HG03520 (cell line): ENCODE measurements at regions not wholly inside any gene's neighbourhood (a gene's known extent, or its start where the extent isn't known, plus 50 kb on each side); places are given as distances from the start of the nearest gene placed in this dataset.

ENCODE experiments used
- ATAC-seq: cut with Tn5 transposase; IDR thresholded peaks from one replicate; pipeline ENCODE4 v1.9.1; 2021; ENCODE audit warnings: mild to moderate bottlenecking, moderate library complexity; ENCODE audit not compliant: unreplicated experiment

- no peak for ATAC-seq
These were observed 112.8 kb downstream of the RIPK4 start for GRCh38 chr21:41653954-41654491.

DNA sequence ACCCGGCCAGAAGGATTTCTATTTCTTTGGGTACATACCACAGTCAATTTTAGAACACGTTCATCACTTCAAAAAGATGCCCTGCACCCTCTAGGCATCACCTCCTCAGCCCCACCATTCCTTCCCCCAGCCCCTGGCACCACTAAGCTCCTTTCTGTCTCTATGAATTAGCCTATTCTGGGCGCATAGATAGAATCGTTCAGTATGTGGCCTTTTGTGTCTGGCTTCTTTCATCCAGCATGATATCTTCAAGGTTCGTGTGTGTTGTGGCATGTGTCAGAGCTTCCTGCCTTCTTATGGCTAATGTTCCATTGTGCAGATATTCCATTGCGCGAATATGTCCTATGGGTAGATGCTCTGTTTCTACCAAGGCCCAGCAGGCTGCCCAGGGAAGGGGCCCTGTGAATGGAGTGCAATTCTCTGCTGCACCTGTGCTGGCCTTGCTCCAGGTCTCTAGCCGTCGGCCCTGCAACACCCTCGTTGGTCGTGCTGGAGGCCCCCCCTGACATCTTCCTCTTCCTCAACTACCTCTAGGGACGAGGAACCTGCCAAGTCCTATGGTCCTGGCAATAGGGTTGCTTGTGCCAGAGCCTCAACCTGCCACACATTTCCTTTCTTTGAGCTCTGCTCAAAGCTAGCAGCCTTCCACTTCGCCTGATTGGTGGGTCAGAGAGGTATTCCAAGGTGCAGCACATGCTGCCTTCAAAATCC lies 113.5 kb downstream of the RIPK4 start:
- no peak for ATAC-seq

DNA sequence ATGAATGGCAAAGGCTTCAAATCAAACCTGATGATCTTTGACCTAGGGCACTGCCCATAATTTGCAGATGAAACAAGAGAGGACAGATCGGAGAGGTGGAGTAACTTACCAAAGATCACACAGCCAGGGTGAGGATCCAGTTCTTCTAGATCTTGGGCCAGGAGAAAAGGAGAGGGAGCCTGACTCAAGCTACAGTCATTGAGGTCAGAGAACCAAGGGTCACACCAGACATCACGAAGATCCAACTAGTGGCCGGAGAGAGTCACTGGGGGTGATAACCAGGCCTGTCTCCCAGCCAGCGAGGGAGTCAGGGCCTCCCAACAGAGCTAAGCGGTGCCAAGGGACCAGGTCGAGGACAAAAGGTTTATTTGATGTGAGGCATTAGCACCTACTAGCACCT lies 115.0 kb downstream of the RIPK4 start:
- ATAC-seq = no peak

DNA sequence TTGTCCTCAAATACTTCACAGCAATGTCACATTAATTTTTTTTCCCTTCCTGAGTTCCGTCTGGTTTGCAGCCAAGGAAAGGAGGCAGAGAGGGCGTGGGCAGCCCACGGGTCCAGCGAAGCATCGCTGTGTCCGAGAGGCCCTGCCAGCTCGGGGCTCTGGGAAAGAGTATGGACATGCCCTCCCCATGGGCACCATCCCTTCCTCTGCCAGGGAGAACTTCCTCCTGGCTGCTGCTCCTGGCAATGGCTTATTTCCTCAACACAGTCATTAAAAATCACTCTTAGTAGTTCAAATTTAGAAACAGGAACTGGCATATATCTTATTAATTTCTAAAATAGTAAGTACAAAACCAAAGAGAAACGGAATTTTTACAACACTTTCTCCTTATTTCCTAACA lies 115.4 kb downstream of the RIPK4 start:
- ATAC-seq = no peak

DNA sequence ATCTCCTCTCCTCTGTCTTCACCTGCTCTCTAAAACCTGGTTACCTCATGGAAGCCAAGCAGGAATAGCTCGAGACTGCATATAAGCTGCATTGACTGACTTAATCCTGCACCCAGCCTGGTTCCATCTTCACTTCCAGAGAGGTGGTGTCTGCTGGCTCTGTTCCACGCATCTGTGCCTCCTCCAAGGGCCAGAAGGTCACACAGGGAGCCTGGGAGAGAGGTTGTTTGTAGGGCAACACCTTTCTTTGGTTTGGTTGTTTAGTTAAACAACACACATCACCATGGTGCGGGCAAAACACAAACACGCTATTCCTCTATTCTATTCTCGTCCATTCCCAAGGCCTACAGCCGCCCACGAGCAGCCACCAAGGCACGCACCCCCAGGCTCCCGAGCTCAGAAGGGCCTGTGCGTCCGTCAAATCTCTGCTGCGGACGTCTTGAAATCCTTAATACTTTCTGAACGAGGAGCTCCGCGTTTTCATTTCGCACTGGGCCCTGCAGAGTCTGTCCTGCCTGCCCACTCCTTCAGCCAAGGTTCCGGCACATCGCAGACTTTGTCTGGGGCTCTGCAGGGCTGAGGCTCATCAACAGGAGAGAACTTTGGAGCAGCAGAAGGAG lies 116.2 kb downstream of the RIPK4 start:
- ATAC-seq = no peak

DNA sequence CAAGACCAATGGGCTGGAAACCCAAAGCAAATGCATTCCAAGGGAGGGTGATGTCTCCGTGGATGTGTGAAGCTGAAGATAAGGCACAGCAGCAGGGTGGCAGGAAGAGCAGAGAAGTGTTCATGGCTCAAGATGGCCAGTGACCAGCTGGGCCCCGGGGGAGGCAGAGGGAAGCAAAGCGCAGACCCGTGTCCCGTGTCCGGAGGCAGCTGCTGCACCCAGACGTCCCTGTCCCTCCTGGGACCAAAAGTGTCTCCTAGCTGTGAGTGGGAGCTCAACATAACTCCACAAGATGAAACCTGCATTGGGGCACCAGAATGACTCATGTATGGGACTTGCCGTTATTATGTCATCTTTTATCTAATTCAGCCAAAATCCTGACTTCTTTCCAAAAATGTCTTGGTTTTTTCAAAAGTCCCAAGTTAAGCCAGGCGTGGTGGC lies 118.2 kb downstream of the RIPK4 start:
- no peak for ATAC-seq

DNA sequence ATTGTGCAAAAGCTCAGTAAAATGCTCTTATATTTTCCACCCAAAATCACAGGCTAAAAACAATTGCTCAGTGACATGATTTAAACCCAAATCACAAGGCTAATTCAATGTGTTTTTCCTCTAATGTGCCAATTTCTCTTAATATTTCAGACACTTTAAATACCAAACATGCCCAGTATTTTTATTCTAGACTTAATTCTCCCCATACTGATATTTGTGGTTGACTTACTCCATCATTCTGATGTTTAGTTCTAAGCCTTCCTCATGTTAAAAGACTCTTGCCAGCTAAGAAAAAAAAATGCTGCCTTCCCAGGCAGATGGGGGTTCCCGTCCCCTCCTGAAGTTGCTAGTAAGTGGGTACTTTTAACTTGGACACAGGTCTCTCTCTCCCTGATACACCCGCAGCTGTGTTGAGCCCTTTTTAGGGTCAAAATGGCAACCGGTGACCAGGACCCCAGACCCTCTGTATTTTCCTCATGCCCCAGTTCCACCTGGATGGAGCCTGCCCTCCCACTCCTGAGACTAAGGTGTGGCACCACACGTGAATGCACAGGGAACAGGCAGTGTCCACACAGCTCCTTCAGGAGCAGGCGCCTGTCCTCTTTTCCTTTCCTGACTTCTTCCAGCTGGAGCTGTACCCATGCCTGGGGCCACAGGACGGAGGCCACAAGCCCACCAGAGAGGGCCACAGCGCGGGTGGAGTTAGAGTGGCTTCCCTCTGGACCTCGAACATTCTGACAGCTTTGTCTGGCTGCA lies 118.9 kb downstream of the RIPK4 start:
- no peak for ATAC-seq

- no peak for ATAC-seq
These were observed 123.4 kb downstream of the RIPK4 start for GRCh38 chr21:41643246-41643966.

DNA sequence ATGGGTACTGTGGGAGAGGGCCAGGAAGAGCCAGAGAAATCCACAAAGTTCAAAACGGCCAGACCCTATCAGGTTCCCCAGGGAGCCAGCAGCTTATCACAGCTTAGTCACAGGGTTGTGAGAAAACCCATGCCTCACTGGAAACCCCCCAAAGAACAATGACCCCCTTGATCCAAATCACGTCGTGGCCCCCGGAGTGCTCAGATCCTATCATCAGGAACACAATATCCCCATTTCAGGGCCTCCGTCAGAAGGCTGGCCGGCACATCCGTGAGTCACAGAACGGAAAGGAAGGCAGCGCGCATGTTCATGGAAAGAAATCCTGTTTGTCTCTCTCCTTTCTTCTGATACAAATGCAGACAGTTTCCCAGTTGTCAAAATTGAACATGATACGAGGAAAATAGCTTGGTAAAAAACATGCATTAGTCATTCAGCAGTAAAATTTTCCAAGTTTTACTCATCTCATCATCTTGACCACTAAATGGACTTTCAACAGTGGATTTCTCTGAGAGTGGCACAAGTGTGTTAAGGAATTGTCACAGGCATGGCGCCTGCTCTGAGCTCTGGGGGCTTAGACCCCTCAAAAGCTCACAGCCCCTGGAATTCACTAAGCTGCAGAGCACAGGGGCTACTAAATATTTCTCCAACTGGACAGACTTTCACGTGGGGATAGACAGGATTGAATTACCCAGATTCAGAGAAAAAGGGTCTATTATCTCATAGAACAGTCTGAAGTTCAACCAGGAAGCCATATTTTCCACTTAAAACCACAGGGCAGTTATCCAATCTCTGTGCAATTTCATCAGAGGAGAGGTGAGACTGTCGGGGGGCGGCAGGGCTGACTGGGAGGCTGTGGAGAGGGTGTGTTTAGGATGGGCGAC lies 124.8 kb downstream of the RIPK4 start:
- no peak for ATAC-seq

- ATAC-seq = no peak
These were observed 125.4 kb downstream of the RIPK4 start for GRCh38 chr21:41641510-41641815.

GRCh38 chr21:41640748-41641509 lies 125.9 kb downstream of the RIPK4 start:
- ATAC-seq = no peak

DNA sequence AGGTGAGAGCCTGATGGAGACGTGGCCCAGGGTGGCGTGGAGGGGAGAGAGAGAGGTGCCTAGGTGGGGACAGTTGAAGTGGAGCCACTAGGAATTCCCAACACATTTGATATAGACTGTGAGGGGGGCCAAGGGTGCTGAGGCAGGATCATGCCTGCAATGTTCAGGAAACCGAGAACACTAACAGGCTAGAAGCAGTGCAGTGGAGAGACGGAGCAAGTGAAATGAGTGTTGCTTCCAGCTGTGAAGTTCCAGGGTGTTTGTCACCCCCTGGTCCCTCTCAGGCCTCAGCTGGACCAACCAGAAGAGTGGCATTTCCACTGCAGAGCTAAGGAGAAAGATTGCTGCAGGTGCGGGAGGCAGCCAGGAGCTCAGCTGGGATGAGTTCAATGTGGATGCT lies 127.1 kb downstream of the RIPK4 start:
- no peak for ATAC-seq

DNA sequence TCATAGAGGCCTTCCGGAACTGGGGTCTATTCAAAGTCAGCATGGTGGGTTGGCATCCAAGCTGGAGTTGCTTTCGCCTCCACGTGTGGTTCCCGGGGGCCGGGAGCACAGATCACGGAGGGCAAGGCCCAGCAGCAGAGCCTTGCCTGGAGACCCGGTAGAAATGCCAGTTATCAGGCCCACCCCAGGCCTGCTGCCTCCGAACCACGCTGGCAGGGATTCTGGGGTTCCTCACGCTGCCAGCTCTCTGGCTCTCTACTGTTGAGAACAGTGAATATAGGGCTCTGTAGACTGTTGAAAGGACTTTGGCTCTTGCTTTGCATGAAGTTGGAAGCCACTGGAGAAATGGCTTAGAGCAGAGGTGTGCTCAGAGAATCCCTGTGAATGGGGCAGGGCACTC lies 127.5 kb downstream of the RIPK4 start:
- ATAC-seq = no peak

- ATAC-seq = no peak
These were observed 128.6 kb downstream of the RIPK4 start for GRCh38 chr21:41638201-41638790.

DNA sequence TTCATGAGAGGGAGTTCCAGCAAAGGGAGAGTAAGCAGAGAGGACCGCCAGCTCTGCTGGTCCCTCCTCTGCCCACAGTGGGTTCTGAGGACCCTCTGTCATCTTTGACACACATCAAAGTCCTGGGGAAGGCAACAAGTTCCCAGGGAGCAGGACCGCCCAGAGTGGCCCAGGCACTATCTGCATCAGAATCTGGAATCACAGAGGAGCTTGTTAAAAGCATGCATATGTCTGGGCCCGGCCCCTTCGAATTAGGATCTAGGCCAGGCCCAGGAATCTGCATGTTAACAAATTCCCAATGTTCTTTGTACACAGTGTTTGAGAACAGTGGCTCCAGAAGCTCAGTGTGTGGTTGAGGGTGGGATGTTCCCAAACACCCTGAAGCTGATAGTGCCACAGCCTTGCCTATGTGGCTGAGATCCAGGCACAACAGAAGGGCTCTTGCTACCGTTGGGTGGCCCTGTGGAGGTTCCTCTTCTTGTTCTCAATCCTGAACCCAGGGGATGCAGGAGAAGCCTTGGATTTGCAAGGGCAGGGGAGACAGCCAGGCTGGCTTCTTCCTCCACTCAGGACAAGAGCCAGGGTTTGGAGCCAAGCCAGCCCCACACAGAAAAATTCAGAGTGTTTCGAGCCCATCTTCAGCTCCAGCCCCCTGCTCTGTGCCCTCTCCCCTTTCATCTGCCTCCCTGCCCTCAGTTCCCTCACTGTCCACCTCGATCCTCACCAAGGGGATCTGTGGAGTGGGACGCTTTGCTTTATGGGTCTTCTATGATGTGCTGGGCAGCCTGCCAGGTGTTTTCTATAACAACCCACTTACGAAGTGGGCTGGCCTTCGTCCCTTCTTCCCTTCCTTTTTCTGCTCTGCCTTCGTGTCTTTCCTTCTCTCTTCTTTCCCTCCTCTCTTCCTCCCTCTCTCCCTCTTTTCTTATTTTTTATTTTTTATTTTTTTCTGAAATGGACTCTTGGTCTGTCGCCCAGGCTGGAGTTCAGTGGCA lies 129.0 kb upstream of the TMPRSS2 start:
- ATAC-seq = no peak

- no peak for ATAC-seq
These were observed 127.9 kb upstream of the TMPRSS2 start for GRCh38 chr21:41635874-41636273.

DNA sequence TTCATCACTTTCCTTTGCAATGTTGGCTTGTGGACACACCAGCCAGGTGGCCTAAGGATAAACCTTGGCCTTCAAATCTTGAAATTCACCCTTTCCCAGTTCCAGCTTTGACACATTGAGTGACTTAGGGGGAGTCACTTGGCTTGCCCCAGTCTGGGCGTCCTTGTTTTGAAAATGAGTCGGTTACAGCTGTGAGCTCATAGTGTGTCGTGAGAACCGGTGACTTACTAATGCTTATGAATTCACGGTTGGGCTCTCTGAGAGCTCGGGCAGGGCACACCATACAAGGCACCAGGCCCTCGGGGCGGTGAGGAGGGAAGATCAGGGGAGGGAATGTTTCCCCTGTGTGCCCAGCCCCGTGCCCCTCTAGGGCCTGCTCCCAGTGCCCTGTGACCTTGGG lies 126.9 kb upstream of the TMPRSS2 start:
- ATAC-seq = no peak

GRCh38 chr21:41634211-41634694 lies 126.3 kb upstream of the TMPRSS2 start:
- ATAC-seq = no peak
